ENCODE measurements at regions not wholly inside any gene's neighbourhood (a gene's known extent, or its start where the extent isn't known, plus 50 kb on each side); places are given as distances from the start of the nearest gene placed in this dataset.
"Not testable (repeated sequence)": the region's sequence is repeated elsewhere in the genome, so short reads cannot be mapped to it uniquely, and the experiment has no call there.

GRCh38 chr16:66091471-66091891 lies 275.0 kb upstream of the CDH5 start:
- Mint-ChIP-seq H3K9me3 (no peaks in the 10 kb centered on the region), H3K27me3 (ENCODE audit: low read depth) (peaks cover 4% of the 10 kb centered on the region), H3K4me1 (peaks cover 23% of the 10 kb centered on the region), H3K27ac (peak overlapping the region; percentile 77), H3K4me3 (no peak overlapping the region), H3K36me3 (no peaks in the 10 kb centered on the region)
- TF ChIP-seq CTCF (IDR thresholded peaks at IDR 0.05; ENCODE audit: unreplicated experiment): no peak
- no peak for DNase-seq (ENCODE audit: low spot score in 2 of 2, unreplicated experiment in 2 of 2)

GRCh38 chr16:66088681-66089080 lies 277.8 kb upstream of the CDH5 start:
- TF ChIP-seq CTCF (IDR thresholded peaks at IDR 0.05; ENCODE audit: unreplicated experiment): no peak
- Mint-ChIP-seq H3K27ac (no peak overlapping the region), H3K9me3 (peaks cover 3% of the 10 kb centered on the region), H3K36me3 (no peaks in the 10 kb centered on the region), H3K27me3 (ENCODE audit: low read depth) (peaks cover 2% of the 10 kb centered on the region), H3K4me1 (peaks cover 28% of the 10 kb centered on the region), H3K4me3 (no peak overlapping the region)
- no peak for DNase-seq (ENCODE audit: low spot score in 2 of 2, unreplicated experiment in 2 of 2)

GRCh38 chr16:66087308-66087707 lies 279.2 kb upstream of the CDH5 start:
- Mint-ChIP-seq H3K4me1 (peaks cover 25% of the 10 kb centered on the region), H3K27me3 (ENCODE audit: low read depth) (peaks cover 2% of the 10 kb centered on the region), H3K27ac (no peak overlapping the region), H3K36me3 (no peaks in the 10 kb centered on the region), H3K4me3 (no peak overlapping the region), H3K9me3 (peaks cover 3% of the 10 kb centered on the region)
- no peak for DNase-seq (ENCODE audit: low spot score in 2 of 2, unreplicated experiment in 2 of 2)
- TF ChIP-seq CTCF (IDR thresholded peaks at IDR 0.05; ENCODE audit: unreplicated experiment): no peak

GRCh38 chr16:66085651-66086050 lies 280.8 kb upstream of the CDH5 start:
- Mint-ChIP-seq H3K27ac (no peak overlapping the region), H3K4me1 (peaks cover 12% of the 10 kb centered on the region), H3K36me3 (no peaks in the 10 kb centered on the region), H3K9me3 (peaks cover 3% of the 10 kb centered on the region), H3K27me3 (ENCODE audit: low read depth) (no peaks in the 10 kb centered on the region), H3K4me3 (no peak overlapping the region)
- no peak for TF ChIP-seq CTCF (IDR thresholded peaks at IDR 0.05; ENCODE audit: unreplicated experiment)
- DNase-seq (ENCODE audit: low spot score in 2 of 2, unreplicated experiment in 2 of 2): no peak

- H3K9me3 Mint-ChIP-seq; H3K4me3 Mint-ChIP-seq; H3K27ac Mint-ChIP-seq; DNase-seq (ENCODE audit: low spot score in 2 of 2, unreplicated experiment in 2 of 2); H3K36me3 Mint-ChIP-seq; H3K27me3 Mint-ChIP-seq (ENCODE audit: low read depth): not testable (repeated sequence)
- H3K4me1 Mint-ChIP-seq: peaks cover 16% of the 10 kb centered on the region
These were observed 281.8 kb upstream of the CDH5 start for GRCh38 chr16:66084731-66085130.

- no peak overlapping the region for H3K4me3 Mint-ChIP-seq
- peaks cover 3% of the 10 kb centered on the region for H3K9me3 Mint-ChIP-seq
- H3K27ac Mint-ChIP-seq: no peak overlapping the region
- H3K27me3 Mint-ChIP-seq (ENCODE audit: low read depth): no peaks in the 10 kb centered on the region
- no peaks in the 10 kb centered on the region for H3K36me3 Mint-ChIP-seq
- peaks cover 16% of the 10 kb centered on the region for H3K4me1 Mint-ChIP-seq
- no peak for TF ChIP-seq CTCF (IDR thresholded peaks at IDR 0.05; ENCODE audit: unreplicated experiment)
- no peak for DNase-seq (ENCODE audit: low spot score in 2 of 2, unreplicated experiment in 2 of 2)
These were observed 282.2 kb upstream of the CDH5 start for GRCh38 chr16:66084306-66084705.

Data from mesothelial cell of epicardium (in vitro differentiated cells).